Bone marrow (tissue), 2 donors: ENCODE measurements at regions not wholly inside any gene's neighbourhood (a gene's known extent, or its start where the extent isn't known, plus 50 kb on each side); places are given as distances from the start of the nearest gene placed in this dataset.

Experiments used
- DNase-seq, 2 donors: peaks; one replicate each; lab custom pipeline; 2025; lab: John Stamatoyannopoulos, UW

DNA sequence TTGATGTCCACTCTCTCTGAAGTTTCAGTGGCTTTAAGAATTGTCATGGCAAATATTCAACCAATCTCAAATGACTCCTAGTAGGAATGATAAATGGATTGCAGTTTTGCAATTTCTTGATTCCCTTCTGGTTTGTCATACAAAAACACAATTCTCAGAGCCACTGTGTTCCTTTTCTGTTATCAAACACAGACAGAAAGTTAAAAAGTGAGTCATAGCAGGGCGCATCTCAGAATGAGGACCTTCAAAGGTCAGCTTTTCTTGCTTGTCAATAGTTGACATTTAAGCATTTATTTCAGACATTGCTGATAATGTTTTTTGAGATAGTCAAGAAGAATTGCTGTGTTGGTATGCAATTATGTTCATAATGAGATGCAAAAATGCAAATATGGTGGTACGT, 405.9 kb downstream of the NR2F2 start:
- DNase-seq = no peak

DNA sequence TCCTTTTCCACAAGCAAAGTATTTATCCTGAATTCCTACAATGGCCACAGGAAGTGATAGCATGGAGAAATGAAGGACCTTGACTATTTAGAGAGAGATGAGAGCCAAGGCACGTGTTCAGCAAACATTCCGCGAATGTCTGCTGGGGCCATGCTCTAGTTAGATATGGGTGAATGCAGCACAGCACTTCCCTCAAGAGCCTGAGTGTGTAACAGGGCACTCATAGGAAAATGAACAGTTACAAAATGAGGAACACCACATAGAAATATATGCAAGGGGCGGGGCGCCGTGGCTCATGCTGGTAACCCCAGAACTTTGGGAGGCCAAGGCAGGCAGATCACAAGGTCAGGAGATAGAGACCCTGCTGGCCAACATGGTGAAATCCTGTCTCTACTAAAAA, 406.9 kb downstream of the NR2F2 start:
- no peak for DNase-seq

DNA sequence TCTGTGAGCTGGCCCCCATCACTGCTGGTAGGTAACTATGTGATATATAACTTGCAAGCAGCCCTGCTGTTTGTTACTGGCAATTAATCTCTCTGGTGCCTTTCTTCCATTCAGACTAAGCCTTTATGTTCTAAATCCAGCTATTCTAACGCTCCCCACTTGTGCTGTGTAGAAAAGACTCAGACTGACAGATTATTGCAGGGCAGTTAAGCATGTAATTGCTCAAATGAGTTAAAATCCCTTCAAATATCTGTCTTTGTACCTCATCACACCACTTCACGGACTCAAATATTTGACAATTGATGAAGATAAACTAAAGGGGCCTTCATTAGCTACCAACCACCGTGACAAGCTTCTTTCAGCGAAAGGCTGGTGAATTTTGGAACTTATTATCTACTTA, 416.2 kb downstream of the NR2F2 start:
- no peak for DNase-seq

DNA sequence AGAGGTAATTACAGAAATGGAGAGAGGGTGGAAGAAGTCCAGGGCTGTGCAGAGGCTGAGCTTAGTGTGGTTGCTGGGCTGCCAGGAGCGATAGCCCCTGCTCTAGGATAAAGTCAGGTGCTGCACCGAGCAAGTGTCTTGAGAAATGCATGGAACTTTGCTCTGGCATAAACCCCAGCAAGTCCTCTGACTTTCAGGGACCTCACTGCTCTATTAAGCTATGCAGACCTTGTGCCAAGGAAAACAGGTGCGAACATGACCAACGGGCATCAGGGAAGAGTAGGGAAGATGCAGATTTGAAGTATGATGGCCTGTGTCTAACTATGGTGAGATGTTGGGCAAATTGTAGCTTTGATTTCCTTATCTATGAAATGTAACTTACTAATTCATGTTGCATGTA, 416.8 kb downstream of the NR2F2 start:
- no peak for DNase-seq

DNA sequence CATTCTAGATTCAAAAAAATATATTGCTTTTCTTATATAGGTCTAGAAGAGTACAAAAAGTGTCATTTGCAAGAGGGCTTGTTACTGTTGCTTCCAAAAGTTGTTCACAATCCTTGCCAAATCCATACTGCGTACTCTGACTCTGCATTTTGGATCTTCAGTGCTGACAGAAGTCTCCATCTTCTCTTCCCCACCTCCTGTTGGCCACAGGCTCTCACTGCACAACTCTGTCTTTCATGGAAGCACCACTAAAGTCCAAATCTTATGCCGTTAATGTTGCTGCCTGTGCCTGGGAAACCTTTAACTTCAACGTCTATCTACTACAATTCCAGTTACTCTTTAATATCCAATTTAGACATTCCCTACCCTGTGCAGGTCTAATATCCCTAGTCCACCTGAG, 419.9 kb downstream of the NR2F2 start:
- DNase-seq = no peak

DNA sequence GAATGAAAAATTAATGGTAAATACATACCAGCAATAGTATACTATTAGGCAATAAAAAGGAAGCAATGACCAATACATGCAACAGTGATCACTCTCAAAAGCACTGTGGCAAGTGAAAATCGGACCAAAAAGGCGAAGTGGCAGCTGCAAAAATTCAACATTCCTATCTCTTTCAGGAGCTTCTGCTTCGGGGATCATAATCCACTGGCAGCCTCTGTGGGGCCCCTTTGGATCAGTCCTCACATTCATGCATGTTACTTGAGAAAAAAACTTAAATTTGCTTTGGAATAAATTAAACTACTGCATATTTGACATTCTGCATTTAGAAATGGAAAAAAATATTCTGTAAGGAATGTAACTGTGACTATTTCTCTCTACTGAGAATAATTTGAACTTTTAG, 425.6 kb downstream of the NR2F2 start:
- no peak for DNase-seq

DNA sequence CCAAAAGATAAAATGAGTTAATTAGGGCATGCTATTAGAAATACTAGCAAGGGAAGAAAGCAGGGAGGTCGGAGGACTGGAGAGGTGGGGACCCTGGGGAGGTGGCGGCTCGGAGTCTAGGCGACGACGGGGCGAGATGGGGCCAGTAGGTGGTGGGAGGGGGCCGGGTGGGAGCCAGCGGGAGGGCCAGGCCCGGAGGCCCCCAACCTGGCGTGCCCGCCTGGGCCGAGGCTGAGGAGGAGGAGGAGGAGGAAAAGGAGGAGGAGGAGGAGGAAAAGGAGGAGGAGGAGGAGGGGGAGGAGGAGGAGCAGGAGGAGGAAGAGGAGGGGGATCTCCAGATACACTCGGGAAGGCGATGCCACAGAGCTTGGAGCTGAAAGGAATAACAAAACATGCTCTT, 426.2 kb downstream of the NR2F2 start:
- no peak for DNase-seq

DNA sequence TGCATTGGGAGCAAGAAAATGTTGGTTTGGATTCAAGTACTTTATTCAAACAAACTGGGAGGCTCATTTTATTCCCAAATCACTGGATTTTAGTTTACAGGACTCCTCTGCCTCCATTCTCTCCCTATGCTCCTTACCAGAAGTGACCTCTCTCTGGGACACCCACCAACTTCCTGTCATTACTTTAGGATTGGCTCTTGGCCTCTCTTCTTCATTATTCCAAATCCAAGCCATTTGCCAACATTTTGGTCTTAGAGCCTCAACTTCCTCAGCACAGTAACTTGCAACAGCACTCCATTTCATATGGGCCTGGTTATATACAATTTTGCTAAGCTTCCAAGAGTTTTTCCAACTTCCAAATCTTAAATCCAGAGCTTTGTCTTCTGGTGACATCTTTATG, 432.1 kb downstream of the NR2F2 start:
- DNase-seq = no peak

DNA sequence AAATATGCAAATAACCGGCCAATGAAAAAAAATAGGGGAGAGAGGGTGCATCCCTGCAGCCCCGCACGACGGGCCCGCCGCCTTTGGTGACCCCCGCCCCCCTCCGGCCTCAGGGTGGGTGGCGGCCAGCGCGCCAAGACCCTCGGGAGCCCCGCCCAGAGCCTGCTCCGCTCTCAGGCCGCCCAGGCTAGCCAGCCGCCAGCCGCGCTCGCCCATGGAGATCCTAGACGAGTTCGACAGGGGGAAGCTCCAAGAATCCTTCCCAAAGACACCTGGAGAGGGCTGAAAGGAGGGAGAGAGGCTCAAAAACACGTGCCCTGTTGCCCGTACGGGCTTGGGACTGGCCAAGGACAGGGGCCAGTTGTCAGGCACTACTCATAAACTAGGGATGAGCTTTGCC, 434.0 kb downstream of the NR2F2 start:
- DNase-seq = no peak

DNA sequence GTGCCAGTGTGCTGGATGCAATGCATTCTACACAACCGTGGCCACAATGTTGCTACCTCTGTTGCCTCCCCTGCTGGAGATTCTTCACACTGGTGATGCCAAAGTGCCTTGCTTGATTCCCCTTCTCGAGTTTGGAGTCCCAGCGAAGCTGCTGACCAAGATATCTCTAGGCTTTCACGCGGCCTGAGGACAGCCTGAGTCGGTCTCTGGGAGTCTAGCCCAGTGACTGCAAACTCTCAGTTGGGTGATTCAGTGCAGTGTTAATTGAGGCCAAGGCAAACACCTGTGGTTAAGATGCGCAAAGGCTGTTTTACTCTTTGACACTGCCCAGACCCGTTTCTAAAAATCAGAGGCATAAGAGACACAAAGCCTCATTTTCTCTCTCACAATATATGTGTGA, 434.4 kb downstream of the NR2F2 start:
- no peak for DNase-seq

DNA sequence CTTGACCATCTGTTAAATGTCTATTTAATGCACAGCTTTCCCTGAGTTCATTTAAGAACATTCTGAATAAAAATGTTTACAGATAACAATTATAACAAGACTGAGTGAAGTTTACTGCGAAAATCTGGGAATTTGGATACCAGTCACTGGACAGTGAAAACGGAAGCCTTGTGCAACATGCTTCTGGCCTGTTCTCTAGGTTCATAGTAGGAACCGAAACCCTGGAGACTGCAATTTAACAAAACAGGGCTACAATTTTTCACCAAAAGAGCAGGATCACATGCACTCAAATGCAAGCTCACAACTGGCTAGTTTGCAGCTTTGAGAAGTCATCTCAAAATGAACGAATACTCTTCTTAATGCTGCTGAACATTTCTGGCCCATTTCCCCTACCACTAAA, 435.9 kb downstream of the NR2F2 start:
- no peak for DNase-seq

DNA sequence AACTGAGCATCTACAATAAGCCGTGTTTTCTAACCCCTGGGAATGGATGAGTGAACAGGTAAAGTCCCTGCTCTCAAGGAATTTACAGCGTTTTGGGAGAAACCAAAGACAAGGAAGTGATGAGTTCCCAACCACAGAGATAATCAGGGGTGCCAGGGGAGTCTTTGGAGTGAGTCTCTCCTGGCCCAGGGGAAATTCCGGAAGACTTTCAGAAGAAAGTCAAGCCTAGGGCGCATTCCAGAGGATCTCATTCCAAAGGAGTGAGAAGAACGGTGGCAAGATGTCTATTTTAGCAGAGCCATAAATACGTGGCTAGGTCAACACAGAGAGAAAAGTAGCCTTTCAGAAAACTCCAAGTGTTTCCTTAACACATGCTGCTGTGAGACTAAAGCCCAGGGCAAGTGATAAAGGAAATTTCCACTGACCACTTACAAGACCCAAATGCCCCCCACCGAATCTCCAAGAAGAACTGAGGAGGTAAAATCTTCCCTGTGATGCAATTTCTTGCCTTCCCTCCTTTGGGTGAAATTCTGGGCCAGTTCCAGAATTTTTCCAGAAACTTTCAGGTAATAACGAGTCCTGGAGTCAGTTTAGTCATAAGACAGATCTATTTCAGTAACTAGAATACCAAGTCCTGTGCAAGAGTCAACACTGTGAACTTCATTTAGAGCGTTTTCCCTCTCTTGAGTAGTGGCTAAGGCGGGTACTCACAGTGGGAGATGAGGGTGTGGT, 437.4 kb downstream of the NR2F2 start:
- no peak for DNase-seq

DNA sequence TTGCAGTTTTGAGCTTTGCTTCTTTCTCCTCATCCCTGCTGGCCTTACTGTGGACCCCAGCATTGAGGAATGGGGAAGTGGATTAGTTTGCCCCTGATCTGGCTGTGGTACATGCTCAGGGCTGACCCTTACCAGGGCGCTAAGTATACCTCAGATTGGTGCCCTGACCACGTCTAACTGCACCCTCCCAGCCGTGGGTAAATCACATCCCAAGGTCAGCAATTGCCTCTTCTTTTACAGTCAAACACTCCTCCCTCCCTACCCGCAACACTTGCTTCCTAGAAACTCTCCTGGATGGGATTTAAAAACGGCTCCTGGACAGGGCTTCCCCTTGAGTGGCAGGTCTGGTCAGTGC, 437.9 kb downstream of the NR2F2 start:
- DNase-seq = no peak

DNA sequence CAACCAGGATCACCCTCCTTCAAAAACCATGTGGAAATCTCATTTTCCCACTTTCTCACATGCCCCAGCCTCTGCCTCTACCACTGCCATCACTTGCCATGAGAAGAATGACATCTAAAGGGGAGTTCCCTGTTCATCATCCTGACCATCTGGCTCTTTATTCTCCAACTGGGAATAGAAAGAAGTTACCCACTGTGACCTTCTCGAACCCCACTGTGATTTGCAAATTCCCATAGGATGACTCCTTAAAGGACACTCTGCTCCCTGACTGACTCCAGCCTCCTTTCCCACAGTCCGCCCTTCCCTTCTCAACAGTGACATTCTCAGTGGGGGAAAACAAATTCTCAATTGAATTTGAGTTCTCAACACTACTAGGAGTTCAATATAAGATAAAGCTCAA, 440.5 kb downstream of the NR2F2 start:
- DNase-seq = no peak

DNA sequence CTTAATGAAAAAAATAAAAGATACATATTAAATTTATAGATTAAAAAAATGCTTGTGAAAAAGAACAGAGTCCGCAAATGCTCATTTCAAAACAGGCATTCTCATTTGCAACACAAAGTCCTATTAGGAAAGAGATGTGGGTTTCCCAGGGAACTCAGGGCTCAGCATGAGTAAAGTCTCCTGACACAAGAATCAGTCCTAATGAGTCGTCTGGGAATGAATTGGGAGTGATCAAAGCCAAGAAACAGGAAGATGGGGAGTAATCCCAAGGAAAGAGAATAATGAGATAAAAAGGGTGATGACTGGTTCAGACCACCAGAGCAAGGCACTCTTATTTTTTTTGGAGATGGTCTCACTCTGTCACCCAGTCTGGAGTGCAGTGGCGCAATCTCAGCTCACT, 443.7 kb downstream of the NR2F2 start:
- DNase-seq = no peak

DNA sequence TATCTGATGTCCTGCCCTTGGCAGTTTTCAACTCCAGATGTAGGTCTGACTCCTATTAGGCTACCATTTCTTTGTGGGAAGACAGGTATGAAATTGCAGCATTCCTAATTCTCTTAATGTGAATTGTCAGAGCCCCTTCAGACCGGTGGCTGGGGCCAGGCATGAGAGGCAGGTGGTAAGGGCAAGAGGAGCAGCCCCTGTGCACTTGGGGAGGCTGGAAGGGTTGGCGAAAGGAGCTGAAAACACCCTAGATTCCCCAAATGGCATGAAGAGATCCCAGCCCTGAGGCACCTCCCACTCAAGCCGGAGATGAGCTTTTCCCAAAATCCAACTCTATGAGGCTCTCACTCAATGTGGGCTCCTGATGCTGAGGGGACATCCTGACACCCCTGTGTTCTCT, 453.2 kb downstream of the NR2F2 start:
- DNase-seq = no peak

DNA sequence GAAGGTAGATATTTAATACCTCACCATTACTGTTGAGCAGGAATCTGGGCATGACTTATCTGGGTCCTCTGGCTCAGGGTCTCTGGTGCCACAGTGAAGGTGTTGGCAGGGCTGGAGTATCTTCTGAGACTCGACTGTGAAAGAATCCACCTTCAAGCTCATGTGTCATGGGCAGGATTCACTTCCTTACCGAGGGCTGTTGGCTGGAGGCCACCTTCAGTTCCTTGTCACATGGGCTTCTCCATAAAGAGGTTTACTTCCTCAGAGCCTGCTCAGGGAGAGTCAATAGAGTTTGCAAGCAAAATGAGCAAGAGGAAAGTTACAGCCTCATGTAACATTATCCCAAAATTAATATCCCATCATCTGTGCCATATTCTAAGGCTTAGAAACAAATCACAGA, 459.5 kb downstream of the NR2F2 start:
- no peak for DNase-seq

DNA sequence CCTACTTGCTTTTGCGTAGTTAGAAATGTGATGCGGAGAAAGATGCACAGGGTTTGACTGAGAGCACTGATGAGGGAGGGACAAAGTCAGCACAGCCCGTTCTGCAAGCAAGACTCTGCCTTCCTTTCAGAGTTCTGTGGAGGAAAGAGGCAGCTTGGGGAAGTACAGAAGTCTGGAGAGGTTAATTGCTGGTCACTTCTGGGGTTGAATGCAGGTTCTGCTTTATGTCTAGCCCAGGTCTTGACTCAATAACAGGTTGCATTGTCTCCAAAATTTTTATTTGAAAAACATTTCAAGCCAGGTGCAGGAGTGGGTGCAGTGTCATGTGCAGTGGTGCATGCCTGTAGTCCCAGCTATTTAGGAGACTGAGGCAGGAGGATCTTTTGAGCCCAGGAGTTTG, 461.7 kb downstream of the NR2F2 start:
- DNase-seq = no peak

DNA sequence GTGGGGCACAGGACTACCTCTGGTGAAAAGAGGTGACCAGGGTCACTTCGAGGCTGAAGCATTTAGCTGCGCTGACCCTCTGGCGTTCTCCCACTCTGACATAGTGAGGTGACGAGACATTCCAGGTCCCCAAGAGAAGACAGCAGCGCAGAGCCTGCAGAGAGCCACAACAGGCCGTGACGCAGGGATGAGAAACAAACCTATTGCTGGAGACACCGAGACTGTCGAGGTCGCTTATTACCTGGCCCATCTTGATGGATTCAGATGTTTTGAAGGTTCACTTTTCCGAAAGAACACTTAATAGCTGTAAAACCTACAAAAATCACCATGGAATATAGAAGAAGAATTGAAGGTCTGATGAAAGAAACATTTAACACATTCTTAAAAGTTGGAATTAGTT, 466.3 kb downstream of the NR2F2 start:
- no peak for DNase-seq

DNA sequence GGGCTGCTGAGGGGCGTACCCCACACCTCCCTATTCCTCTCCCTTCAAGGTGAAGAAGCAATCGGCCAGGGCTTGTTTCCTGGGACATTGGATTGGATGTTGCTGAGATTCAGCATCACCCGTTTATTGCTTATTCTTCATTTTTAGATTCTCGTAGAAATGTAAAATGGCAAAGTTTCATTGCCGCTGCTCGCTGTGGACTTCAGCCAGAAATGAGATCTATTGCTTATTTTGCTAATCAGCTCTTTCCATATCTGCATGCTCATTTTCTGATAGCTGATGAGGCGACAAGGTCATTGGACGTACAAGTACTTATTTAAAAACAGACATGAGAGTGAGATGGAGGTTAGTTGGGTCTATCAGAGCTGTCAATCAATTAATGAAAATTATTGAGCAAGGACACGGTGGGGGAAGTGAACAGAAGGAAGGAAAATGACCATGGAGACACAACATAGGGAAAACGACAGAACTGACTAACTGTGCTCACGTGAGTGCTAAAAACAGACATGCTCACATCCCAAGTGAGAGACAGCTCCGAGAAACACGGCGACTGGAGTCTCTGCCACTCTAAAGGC, 471.2 kb downstream of the NR2F2 start:
- DNase-seq = no peak

DNA sequence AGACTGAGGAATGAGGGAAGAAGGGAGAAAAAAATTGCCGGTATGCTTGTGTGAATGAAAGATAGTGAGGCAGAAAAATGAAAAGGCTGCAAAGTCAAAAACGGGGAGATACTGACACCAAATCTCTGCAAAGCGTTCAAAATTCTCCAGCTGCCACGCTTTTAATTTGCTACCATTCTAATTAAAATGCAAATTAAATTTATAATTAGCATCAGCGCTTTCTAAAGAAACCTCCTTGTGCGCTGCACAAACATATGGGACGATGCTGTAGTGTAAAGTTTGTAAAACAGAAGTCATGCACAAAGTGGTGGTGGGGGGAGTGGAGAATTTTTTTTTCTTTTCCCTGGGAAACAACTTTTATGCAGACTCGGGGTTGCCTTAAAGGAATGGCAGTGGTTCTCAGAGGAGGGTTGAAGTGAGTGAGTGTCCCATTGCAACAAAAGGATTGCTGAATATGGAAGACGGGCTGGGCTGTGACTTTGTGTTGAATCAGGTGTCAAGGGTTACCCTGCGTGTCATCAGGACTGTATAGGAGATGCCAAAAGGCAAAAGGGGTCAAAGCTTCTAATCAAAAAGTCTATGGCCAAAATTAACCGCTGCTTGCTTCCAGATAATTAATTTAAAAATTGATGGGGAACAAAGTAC, 472.2 kb downstream of the NR2F2 start:
- DNase-seq = no peak

DNA sequence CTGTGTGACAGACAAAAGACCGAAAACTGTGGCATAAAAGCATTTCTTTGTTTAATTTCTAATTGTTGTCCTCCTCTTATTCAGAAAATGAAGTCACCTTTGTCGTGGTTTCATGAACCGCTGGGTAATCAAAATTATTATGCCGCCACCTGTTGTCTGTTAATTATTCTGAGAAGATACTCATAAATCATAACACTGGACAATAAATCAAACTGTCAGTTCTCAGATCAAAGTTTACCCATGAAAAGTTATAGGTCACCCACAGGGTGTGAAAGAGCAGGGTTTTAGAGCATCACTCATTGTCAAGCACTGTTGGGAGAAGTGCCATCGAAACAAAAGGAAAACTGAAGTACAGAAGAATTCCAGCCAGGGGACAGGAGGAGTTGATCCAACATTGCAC, 474.3 kb downstream of the NR2F2 start:
- no peak for DNase-seq

DNA sequence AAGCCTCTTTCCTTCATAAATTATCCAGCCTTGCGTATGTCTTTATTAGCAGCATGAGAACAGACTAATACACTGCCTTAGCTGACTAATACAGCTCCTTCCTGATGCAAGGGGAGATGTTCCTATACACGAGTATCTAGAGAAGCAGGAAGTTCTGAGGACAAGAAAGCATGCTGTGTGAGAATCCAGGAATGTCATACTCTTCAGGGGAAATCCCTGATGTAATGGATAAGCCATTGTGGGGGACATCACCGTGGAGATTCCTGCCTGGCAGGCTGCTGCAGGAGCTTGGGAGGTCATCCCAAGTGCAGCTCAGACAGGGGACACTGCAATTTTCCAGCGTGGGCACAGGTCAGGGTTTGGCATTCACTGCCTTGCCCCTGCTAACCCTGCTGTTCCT, 476.9 kb downstream of the NR2F2 start:
- DNase-seq = no peak

DNA sequence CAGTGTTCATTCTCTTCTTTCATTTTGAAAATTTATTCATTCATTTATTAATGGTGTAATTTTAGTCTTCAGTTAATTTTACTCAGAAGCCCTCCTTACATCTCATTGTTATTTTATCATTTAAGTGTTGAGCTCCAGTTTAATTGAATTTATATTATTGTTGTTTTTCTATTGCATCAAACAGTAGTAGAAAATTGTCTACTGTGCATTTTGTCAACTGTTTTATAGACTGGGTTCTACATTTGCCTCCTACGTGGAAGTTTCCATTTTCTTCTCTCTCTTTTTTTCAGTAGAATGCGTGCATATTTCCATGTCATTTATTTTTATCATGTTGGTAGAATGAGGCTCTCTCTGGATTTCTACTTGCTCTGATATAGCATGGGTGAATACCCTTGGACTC, 487.4 kb downstream of the NR2F2 start:
- no peak for DNase-seq
